ENCODE measurements at regions not wholly inside any gene's neighbourhood (a gene's known extent, or its start where the extent isn't known, plus 50 kb on each side); places are given as distances from the start of the nearest gene placed in this dataset.
A peak's percentile ranks its signal among the peaks of the same experiment; 100 is the strongest.

- POLR2A ChIA-PET: no interaction called here
- H3K4me1 Mint-ChIP-seq (ENCODE audit: low read depth): no peaks in the 10 kb centered on the region
- peaks cover 5% of the 10 kb centered on the region for H3K36me3 Mint-ChIP-seq
- peaks cover 9% of the 10 kb centered on the region for H3K9me3 Mint-ChIP-seq
- H3K27ac Mint-ChIP-seq: no peak overlapping the region
- no peak for DNase-seq
- CTCF ChIA-PET: no interaction called here
- no peak overlapping the region for H3K4me3 Mint-ChIP-seq
- intact Hi-C loops (cut with micrococcal nuclease): no loop called here
- peaks cover 5% of the 10 kb centered on the region for H3K27me3 Mint-ChIP-seq
These were observed 665.6 kb downstream of the FGF9 start for GRCh38 chr13:22336460-22336859.

GRCh38 chr13:22357132-22357531 is 686.3 kb downstream of the FGF9 start:
- no peak overlapping the region for H3K4me3 Mint-ChIP-seq
- peaks cover 3% of the 10 kb centered on the region for H3K9me3 Mint-ChIP-seq
- intact Hi-C loops (cut with micrococcal nuclease): no loop called here
- no peaks in the 10 kb centered on the region for H3K27me3 Mint-ChIP-seq
- H3K27ac Mint-ChIP-seq: no peak overlapping the region
- peaks cover 1% of the 10 kb centered on the region for H3K36me3 Mint-ChIP-seq
- peak; percentile 11 for DNase-seq
- CTCF ChIA-PET: no interaction called here
- H3K4me1 Mint-ChIP-seq (ENCODE audit: low read depth): peaks cover 5% of the 10 kb centered on the region
- POLR2A ChIA-PET: no interaction called here

GRCh38 chr13:22369090-22369489 is 698.2 kb downstream of the FGF9 start:
- intact Hi-C loops (cut with micrococcal nuclease): no loop called here
- ChIA-PET POLR2A (no interaction called here), CTCF (no interaction called here)
- DNase-seq: no peak
- Mint-ChIP-seq H3K27me3 (peaks cover 2% of the 10 kb centered on the region), H3K4me1 (ENCODE audit: low read depth) (no peaks in the 10 kb centered on the region), H3K27ac (no peak overlapping the region), H3K9me3 (peaks cover 32% of the 10 kb centered on the region), H3K4me3 (no peak overlapping the region), H3K36me3 (peaks cover 6% of the 10 kb centered on the region)

- Mint-ChIP-seq H3K9me3 (peaks cover 29% of the 10 kb centered on the region), H3K4me1 (ENCODE audit: low read depth) (no peaks in the 10 kb centered on the region), H3K27me3 (peaks cover 2% of the 10 kb centered on the region), H3K4me3 (no peak overlapping the region), H3K27ac (no peak overlapping the region), H3K36me3 (peaks cover 5% of the 10 kb centered on the region)
- POLR2A ChIA-PET: no interaction called here
- CTCF ChIA-PET: interaction anchor here (0.6 kb wide), 1 partner anchor 438 kb away, joined by 3 read pairs; no protein-coding TSS in a partner anchor
- intact Hi-C loops (cut with micrococcal nuclease): no loop called here
- DNase-seq: no peak
These were observed 699.0 kb downstream of the FGF9 start for GRCh38 chr13:22369840-22370239.

GRCh38 chr13:22372261-22372660 is 701.4 kb downstream of the FGF9 start:
- CTCF ChIA-PET: no interaction called here
- H3K27me3 Mint-ChIP-seq: peaks cover 2% of the 10 kb centered on the region
- no peak overlapping the region for H3K4me3 Mint-ChIP-seq
- H3K4me1 Mint-ChIP-seq (ENCODE audit: low read depth): no peaks in the 10 kb centered on the region
- intact Hi-C loops (cut with micrococcal nuclease): no loop called here
- H3K27ac Mint-ChIP-seq: no peak overlapping the region
- peaks cover 18% of the 10 kb centered on the region for H3K9me3 Mint-ChIP-seq
- POLR2A ChIA-PET: no interaction called here
- DNase-seq: no peak
- peaks cover 5% of the 10 kb centered on the region for H3K36me3 Mint-ChIP-seq

GRCh38 chr13:22375151-22375550 is 704.3 kb downstream of the FGF9 start:
- Mint-ChIP-seq H3K27ac (no peak overlapping the region), H3K9me3 (peaks cover 24% of the 10 kb centered on the region), H3K27me3 (peaks cover under 1% of the 10 kb centered on the region), H3K4me1 (ENCODE audit: low read depth) (no peaks in the 10 kb centered on the region), H3K36me3 (peaks cover 5% of the 10 kb centered on the region), H3K4me3 (no peak overlapping the region)
- intact Hi-C loops (cut with micrococcal nuclease): no loop called here
- CTCF ChIA-PET: no interaction called here
- no peak for DNase-seq
- POLR2A ChIA-PET: no interaction called here

- no peak for DNase-seq
- H3K9me3 Mint-ChIP-seq: no peaks in the 10 kb centered on the region
- CTCF ChIA-PET: no interaction called here
- H3K27me3 Mint-ChIP-seq: peaks cover 7% of the 10 kb centered on the region
- no peaks in the 10 kb centered on the region for H3K4me1 Mint-ChIP-seq (ENCODE audit: low read depth)
- no peaks in the 10 kb centered on the region for H3K36me3 Mint-ChIP-seq
- intact Hi-C loops (cut with micrococcal nuclease): no loop called here
- POLR2A ChIA-PET: no interaction called here
- H3K4me3 Mint-ChIP-seq: no peak overlapping the region
- H3K27ac Mint-ChIP-seq: no peak overlapping the region
These were observed 717.0 kb downstream of the FGF9 start for GRCh38 chr13:22387899-22388298.

GRCh38 chr13:22399801-22400420 is 729.0 kb downstream of the FGF9 start:
- Mint-ChIP-seq H3K27ac (no peak overlapping the region), H3K4me1 (ENCODE audit: low read depth) (no peaks in the 10 kb centered on the region), H3K36me3 (no peaks in the 10 kb centered on the region), H3K27me3 (no peaks in the 10 kb centered on the region), H3K4me3 (no peak overlapping the region), H3K9me3 (no peaks in the 10 kb centered on the region)
- intact Hi-C loops (cut with micrococcal nuclease): no loop called here
- ChIA-PET POLR2A (no interaction called here), CTCF (no interaction called here)
- no peak for DNase-seq

- POLR2A ChIA-PET: no interaction called here
- H3K4me1 Mint-ChIP-seq (ENCODE audit: low read depth): no peaks in the 10 kb centered on the region
- intact Hi-C loops (cut with micrococcal nuclease): no loop called here
- H3K36me3 Mint-ChIP-seq: no peaks in the 10 kb centered on the region
- no peaks in the 10 kb centered on the region for H3K27me3 Mint-ChIP-seq
- no peak for DNase-seq
- H3K27ac Mint-ChIP-seq: no peak overlapping the region
- CTCF ChIA-PET: no interaction called here
- no peaks in the 10 kb centered on the region for H3K9me3 Mint-ChIP-seq
- no peak overlapping the region for H3K4me3 Mint-ChIP-seq
These were observed 731.8 kb downstream of the FGF9 start for GRCh38 chr13:22402682-22403081.

GRCh38 chr13:22403144-22403543 is 732.3 kb downstream of the FGF9 start:
- Mint-ChIP-seq H3K27ac (no peak overlapping the region), H3K27me3 (no peaks in the 10 kb centered on the region), H3K9me3 (no peaks in the 10 kb centered on the region), H3K36me3 (no peaks in the 10 kb centered on the region), H3K4me3 (no peak overlapping the region), H3K4me1 (ENCODE audit: low read depth) (no peaks in the 10 kb centered on the region)
- DNase-seq: no peak
- POLR2A ChIA-PET: no interaction called here
- intact Hi-C loops (cut with micrococcal nuclease): no loop called here
- CTCF ChIA-PET: no interaction called here

- intact Hi-C loops (cut with micrococcal nuclease): no loop called here
- H3K4me1 Mint-ChIP-seq (ENCODE audit: low read depth): no peaks in the 10 kb centered on the region
- ChIA-PET POLR2A (no interaction called here), CTCF (no interaction called here)
- no peaks in the 10 kb centered on the region for H3K27me3 Mint-ChIP-seq
- H3K27ac Mint-ChIP-seq: no peak overlapping the region
- no peak overlapping the region for H3K4me3 Mint-ChIP-seq
- no peaks in the 10 kb centered on the region for H3K36me3 Mint-ChIP-seq
- DNase-seq: no peak
- H3K9me3 Mint-ChIP-seq: peaks cover 5% of the 10 kb centered on the region
These were observed 735.0 kb downstream of the FGF9 start for GRCh38 chr13:22405891-22406290.

GRCh38 chr13:22412452-22412851 is 741.6 kb downstream of the FGF9 start:
- H3K27ac Mint-ChIP-seq: no peak overlapping the region
- H3K4me1 Mint-ChIP-seq (ENCODE audit: low read depth): no peaks in the 10 kb centered on the region
- intact Hi-C loops (cut with micrococcal nuclease): no loop called here
- CTCF ChIA-PET: no interaction called here
- POLR2A ChIA-PET: no interaction called here
- peaks cover 34% of the 10 kb centered on the region for H3K9me3 Mint-ChIP-seq
- no peak for DNase-seq
- H3K4me3 Mint-ChIP-seq: no peak overlapping the region
- H3K36me3 Mint-ChIP-seq: no peaks in the 10 kb centered on the region
- H3K27me3 Mint-ChIP-seq: no peaks in the 10 kb centered on the region

- H3K27ac Mint-ChIP-seq: no peak overlapping the region
- H3K9me3 Mint-ChIP-seq: no peaks in the 10 kb centered on the region
- H3K27me3 Mint-ChIP-seq: peaks cover 2% of the 10 kb centered on the region
- ChIA-PET CTCF (interaction anchor here (0.7 kb wide), 1 partner anchor 492 kb away, joined by 3 read pairs; no protein-coding TSS in a partner anchor), POLR2A (no interaction called here)
- DNase-seq: no peak
- H3K36me3 Mint-ChIP-seq: no peaks in the 10 kb centered on the region
- H3K4me1 Mint-ChIP-seq (ENCODE audit: low read depth): no peaks in the 10 kb centered on the region
- intact Hi-C loops (cut with micrococcal nuclease): no loop called here
- no peak overlapping the region for H3K4me3 Mint-ChIP-seq
These were observed 751.1 kb downstream of the FGF9 start for GRCh38 chr13:22422023-22422422.

Data from activated CD4-positive, alpha-beta memory T cell treated with anti-CD3 and anti-CD28 coated beads for 36 hours (primary cell).